ENCODE measurements at regions not wholly inside any gene's neighbourhood (a gene's known extent, or its start where the extent isn't known, plus 50 kb on each side); places are given as distances from the start of the nearest gene placed in this dataset.

DNA sequence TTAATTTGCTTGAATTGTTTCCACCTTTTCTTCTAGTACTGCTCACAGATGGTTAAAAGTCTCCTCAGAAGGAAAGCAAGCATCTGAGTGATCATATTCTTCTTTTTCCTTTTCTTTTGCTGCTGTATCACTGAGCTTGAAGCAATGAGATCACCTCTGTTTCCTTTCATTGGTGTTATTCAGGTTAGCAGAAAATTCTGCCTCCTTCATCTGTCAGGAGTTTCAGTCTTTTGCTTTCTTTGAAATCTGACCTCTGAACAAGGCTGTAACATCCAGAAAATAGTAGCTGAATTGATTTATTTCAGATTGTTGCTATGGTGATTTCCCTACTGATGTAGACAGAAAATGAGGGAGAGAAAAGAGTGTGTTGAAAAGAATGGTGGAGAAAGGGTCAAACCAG, 343.0 kb downstream of the MFSD1 start:
- TF ChIP-seq, protein P1, sequence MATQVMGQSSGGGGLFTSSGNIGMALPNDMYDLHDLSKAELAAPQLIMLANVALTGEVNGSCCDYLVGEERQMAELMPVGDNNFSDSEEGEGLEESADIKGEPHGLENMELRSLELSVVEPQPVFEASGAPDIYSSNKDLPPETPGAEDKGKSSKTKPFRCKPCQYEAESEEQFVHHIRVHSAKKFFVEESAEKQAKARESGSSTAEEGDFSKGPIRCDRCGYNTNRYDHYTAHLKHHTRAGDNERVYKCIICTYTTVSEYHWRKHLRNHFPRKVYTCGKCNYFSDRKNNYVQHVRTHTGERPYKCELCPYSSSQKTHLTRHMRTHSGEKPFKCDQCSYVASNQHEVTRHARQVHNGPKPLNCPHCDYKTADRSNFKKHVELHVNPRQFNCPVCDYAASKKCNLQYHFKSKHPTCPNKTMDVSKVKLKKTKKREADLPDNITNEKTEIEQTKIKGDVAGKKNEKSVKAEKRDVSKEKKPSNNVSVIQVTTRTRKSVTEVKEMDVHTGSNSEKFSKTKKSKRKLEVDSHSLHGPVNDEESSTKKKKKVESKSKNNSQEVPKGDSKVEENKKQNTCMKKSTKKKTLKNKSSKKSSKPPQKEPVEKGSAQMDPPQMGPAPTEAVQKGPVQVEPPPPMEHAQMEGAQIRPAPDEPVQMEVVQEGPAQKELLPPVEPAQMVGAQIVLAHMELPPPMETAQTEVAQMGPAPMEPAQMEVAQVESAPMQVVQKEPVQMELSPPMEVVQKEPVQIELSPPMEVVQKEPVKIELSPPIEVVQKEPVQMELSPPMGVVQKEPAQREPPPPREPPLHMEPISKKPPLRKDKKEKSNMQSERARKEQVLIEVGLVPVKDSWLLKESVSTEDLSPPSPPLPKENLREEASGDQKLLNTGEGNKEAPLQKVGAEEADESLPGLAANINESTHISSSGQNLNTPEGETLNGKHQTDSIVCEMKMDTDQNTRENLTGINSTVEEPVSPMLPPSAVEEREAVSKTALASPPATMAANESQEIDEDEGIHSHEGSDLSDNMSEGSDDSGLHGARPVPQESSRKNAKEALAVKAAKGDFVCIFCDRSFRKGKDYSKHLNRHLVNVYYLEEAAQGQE (IDR thresholded peaks at IDR 0.05; ENCODE audit: low read depth), result no peak
- no peak for TF ChIP-seq POLR2A (IDR thresholded peaks at IDR 0.05; ENCODE audit: borderline replicate concordance, extremely low read depth, insufficient read depth, insufficient read length)
- no peak for TF ChIP-seq POLR2AphosphoS5 (IDR thresholded peaks at IDR 0.05; ENCODE audit: low read depth, low read length)
- TF ChIP-seq RAD21 (IDR thresholded peaks at IDR 0.05; ENCODE audit: low read depth), result no peak
- no peak for TF ChIP-seq EGR1 (IDR thresholded peaks at IDR 0.05; ENCODE audit: low read depth)

Measured in HCT116 (cell line).